ENCODE measurements at regions not wholly inside any gene's neighbourhood (a gene's known extent, or its start where the extent isn't known, plus 50 kb on each side); places are given as distances from the start of the nearest gene placed in this dataset.

DNA sequence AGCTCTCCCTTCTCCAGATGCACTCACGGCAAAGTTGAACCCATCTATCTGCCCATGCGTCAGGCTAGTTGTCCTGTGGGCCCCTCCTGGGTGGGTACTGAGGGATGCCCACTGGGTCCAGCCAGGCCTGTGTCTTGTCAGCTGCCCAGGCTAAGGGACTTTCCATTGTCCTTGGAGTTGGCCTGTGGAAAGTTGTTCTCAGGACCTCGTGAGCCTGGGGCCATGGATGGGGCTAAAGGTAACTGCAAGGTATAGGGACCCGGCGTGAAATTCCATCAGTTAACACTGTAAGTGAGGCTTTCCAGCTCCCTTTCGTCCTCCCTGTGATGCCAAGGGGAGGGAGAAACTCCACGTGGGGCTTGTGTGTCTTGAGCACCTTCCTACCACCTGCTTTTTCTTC is 126.5 kb downstream of the CEBPB start:
- no TSS peak for BruUV-seq (replicated peaks)
- FAIRE-seq, result no peak
- ATAC-seq, result no peak
- H3K9me1 ChIP-seq (ENCODE audit: control insufficient read depth, insufficient read depth, low read length), result no peaks in the 10 kb centered on the region
- peaks cover 19 to 33% of the 10 kb centered on the region in 2 experiments for H3K4me1 ChIP-seq (replicated peaks in 1 of 2; ENCODE audit: control insufficient read depth in 2 of 2, insufficient read depth in 2 of 2, low read length in 2 of 2)
- no peak overlapping the region for H3K27ac ChIP-seq (ENCODE audit: extremely low read depth, low read depth, low read length)
- in situ Hi-C loops (cut with MboI), result no loop called here
- no peaks in the 10 kb centered on the region for H3K9me3 ChIP-seq (replicated peaks; ENCODE audit: control insufficient read depth, insufficient read depth, low read depth, low read length)
- intact Hi-C loops (cut with micrococcal nuclease), result no loop called here
- 37% methylated on average over 7 of the region's 7 CpGs for WGBS (ENCODE audit: insufficient coverage, low coverage, missing lambda C conversion rate)
- no peaks in the 10 kb centered on the region for H3K36me3 ChIP-seq (ENCODE audit: control insufficient read depth, insufficient read depth, low read length)
- H3K27me3 ChIP-seq (ENCODE audit: control insufficient read depth in 2 of 2, insufficient read depth in 2 of 2, low read length in 2 of 2), result peaks cover 0 to 4% of the 10 kb centered on the region in 2 experiments; a peak in 1 of 5 replicates
- no peak overlapping the region for H3K4me2 ChIP-seq (ENCODE audit: insufficient read depth, low read length)
- CTCF ChIA-PET (ENCODE audit: low intra/inter-chr PET ratio), result no interaction called here
- no peaks in the 10 kb centered on the region for H3K79me2 ChIP-seq (ENCODE audit: control insufficient read depth, insufficient read depth, low read length)
- H3K9ac ChIP-seq (ENCODE audit: insufficient read depth in 1 of 2, low read depth in 2 of 2, low read length in 2 of 2), result no peak overlapping the region
- DNase-seq (ENCODE audit: extremely low read depth in 1 of 4, low spot score in 3 of 4), result no peak
- H4K20me1 ChIP-seq (replicated peaks; ENCODE audit: control insufficient read depth, insufficient read depth, low read length), result no peaks in the 10 kb centered on the region
- H2AFZ ChIP-seq (ENCODE audit: low read depth, low read length), result no peak overlapping the region
- TF ChIP-seq ZNF24 (IDR thresholded peaks at IDR 0.05) (0 out of 2 replicates have a peak, but pooled peaks have one; percentile 1), ZNF668 (CRISPR knock-in tag; IDR thresholded peaks at IDR 0.05) (no peak)
- no peak overlapping the region for H3K4me3 ChIP-seq
- POLR2A ChIA-PET, result interaction anchor here (0.9 to 1.2 kb wide), 2 partner anchors 29 to 70 kb away, joined by 3 read pairs; no protein-coding TSS in a partner anchor

DNA sequence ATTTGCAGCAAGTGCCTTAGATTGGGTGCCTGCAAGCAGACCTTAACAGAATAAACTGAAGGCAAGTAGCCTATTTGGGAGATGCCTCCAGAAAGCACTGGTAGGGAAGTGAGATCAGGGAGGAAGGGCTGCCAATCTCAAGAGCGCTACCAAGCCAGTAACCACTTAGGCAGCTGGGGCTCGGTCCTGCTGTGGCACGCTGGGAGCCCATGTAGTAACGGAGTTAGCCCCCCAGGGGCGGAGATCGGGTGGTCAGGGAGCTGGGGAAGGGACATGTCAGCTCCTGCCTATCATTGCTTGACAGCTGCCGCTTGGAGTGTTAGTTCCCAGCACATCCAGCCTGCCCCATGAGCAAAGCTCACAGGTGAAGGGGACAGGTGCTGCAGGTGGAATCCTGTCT is 127.0 kb downstream of the CEBPB start:
- Histone ChIP-seq H3K36me3 (ENCODE audit: control insufficient read depth, insufficient read depth, low read length) (no peaks in the 10 kb centered on the region), H2AFZ (ENCODE audit: low read depth, low read length) (no peak overlapping the region), H4K20me1 (replicated peaks; ENCODE audit: control insufficient read depth, insufficient read depth, low read length) (no peaks in the 10 kb centered on the region), H3K4me1 (replicated peaks in 1 of 2; ENCODE audit: control insufficient read depth in 2 of 2, insufficient read depth in 2 of 2, low read length in 2 of 2) (peaks cover 20 to 33% of the 10 kb centered on the region in 2 experiments), H3K4me2 (ENCODE audit: insufficient read depth, low read length) (no peak overlapping the region), H3K9me1 (ENCODE audit: control insufficient read depth, insufficient read depth, low read length) (no peaks in the 10 kb centered on the region), H3K27ac (ENCODE audit: extremely low read depth, low read depth, low read length) (no peak overlapping the region), H3K79me2 (ENCODE audit: control insufficient read depth, insufficient read depth, low read length) (no peaks in the 10 kb centered on the region), H3K27me3 (ENCODE audit: control insufficient read depth in 2 of 2, insufficient read depth in 2 of 2, low read length in 2 of 2) (peaks cover 0 to 4% of the 10 kb centered on the region in 2 experiments; a peak in 1 of 5 replicates), H3K9ac (ENCODE audit: insufficient read depth in 1 of 2, low read depth in 2 of 2, low read length in 2 of 2) (peak overlapping the region in 1 of 2 experiments; percentile 45; a peak in 1 of 4 replicates), H3K4me3 (no peak overlapping the region), H3K9me3 (replicated peaks; ENCODE audit: control insufficient read depth, insufficient read depth, low read depth, low read length) (no peaks in the 10 kb centered on the region)
- 32% methylated on average over 7 of the region's 7 CpGs for WGBS (ENCODE audit: insufficient coverage, low coverage, missing lambda C conversion rate)
- ATAC-seq, result no peak
- intact Hi-C loops (cut with micrococcal nuclease), result no loop called here
- CTCF ChIA-PET (ENCODE audit: low intra/inter-chr PET ratio), result no interaction called here
- no TSS peak for BruUV-seq (replicated peaks)
- peak in 2 of 4 experiments; percentile 34 to 38 for DNase-seq (ENCODE audit: extremely low read depth in 1 of 4, low spot score in 3 of 4)
- in situ Hi-C loops (cut with MboI), result no loop called here
- POLR2A ChIA-PET, result interaction anchor here (0.6 kb wide), 1 partner anchor 122 kb away, joined by 3 read pairs; no protein-coding TSS in a partner anchor
- FAIRE-seq, result no peak
- TF ChIP-seq ZNF3 (CRISPR knock-in tag; IDR thresholded peaks at IDR 0.05) (no peak), SNRNP70 (optimal IDR thresholded peaks at IDR 0.05; ENCODE audit: low read depth, low read length) (no peak), BRF1 (IDR thresholded peaks at IDR 0.05; ENCODE audit: borderline replicate concordance, extremely low read depth, insufficient read length) (no peak), NFYB (IDR thresholded peaks at IDR 0.05; ENCODE audit: extremely low read depth, insufficient read length) (no peak), TBL1XR1 (IDR thresholded peaks at IDR 0.05; ENCODE audit: low read length in 2 of 2) (no peak), ZNF584 (CRISPR knock-in tag; IDR thresholded peaks at IDR 0.05; ENCODE audit: low read depth) (no peak), SP2 (IDR thresholded peaks at IDR 0.05; ENCODE audit: extremely low read depth, low read depth, low read length, poor library complexity, severe bottlenecking) (no peak), ZNF224 (CRISPR knock-in tag; IDR thresholded peaks at IDR 0.05) (no peak)
- TF ChIP-seq, protein P1, sequence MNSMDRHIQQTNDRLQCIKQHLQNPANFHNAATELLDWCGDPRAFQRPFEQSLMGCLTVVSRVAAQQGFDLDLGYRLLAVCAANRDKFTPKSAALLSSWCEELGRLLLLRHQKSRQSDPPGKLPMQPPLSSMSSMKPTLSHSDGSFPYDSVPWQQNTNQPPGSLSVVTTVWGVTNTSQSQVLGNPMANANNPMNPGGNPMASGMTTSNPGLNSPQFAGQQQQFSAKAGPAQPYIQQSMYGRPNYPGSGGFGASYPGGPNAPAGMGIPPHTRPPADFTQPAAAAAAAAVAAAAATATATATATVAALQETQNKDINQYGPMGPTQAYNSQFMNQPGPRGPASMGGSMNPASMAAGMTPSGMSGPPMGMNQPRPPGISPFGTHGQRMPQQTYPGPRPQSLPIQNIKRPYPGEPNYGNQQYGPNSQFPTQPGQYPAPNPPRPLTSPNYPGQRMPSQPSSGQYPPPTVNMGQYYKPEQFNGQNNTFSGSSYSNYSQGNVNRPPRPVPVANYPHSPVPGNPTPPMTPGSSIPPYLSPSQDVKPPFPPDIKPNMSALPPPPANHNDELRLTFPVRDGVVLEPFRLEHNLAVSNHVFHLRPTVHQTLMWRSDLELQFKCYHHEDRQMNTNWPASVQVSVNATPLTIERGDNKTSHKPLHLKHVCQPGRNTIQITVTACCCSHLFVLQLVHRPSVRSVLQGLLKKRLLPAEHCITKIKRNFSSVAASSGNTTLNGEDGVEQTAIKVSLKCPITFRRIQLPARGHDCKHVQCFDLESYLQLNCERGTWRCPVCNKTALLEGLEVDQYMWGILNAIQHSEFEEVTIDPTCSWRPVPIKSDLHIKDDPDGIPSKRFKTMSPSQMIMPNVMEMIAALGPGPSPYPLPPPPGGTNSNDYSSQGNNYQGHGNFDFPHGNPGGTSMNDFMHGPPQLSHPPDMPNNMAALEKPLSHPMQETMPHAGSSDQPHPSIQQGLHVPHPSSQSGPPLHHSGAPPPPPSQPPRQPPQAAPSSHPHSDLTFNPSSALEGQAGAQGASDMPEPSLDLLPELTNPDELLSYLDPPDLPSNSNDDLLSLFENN (IDR thresholded peaks at IDR 0.05; ENCODE audit: low read depth in 2 of 2, low read length in 2 of 2), result no peak

Data from K562 (cell line).